DND-41 (cell line): ENCODE measurements at regions not wholly inside any gene's neighbourhood (a gene's known extent, or its start where the extent isn't known, plus 50 kb on each side); places are given as distances from the start of the nearest gene placed in this dataset.

Experiments
- EZH2 ChIP-seq: IDR thresholded peaks from 3 replicates; pipeline ENCODE4 v1.6.1; 2012; ENCODE audit warnings: borderline replicate concordance, low read depth, mild to moderate bottlenecking, moderate library complexity, low read length, inconsistent platforms; ENCODE audit not compliant: severe bottlenecking
- TF ChIP-seq, protein P1 (sequence below): IDR thresholded peaks from 2 replicates; pipeline ENCODE4 v1.5.1; 2012; ENCODE audit warnings: borderline replicate concordance, low read length, moderate library complexity, mild to moderate bottlenecking; ENCODE audit not compliant: poor library complexity, severe bottlenecking; ENCODE audit errors: extremely low read depth

DNA sequence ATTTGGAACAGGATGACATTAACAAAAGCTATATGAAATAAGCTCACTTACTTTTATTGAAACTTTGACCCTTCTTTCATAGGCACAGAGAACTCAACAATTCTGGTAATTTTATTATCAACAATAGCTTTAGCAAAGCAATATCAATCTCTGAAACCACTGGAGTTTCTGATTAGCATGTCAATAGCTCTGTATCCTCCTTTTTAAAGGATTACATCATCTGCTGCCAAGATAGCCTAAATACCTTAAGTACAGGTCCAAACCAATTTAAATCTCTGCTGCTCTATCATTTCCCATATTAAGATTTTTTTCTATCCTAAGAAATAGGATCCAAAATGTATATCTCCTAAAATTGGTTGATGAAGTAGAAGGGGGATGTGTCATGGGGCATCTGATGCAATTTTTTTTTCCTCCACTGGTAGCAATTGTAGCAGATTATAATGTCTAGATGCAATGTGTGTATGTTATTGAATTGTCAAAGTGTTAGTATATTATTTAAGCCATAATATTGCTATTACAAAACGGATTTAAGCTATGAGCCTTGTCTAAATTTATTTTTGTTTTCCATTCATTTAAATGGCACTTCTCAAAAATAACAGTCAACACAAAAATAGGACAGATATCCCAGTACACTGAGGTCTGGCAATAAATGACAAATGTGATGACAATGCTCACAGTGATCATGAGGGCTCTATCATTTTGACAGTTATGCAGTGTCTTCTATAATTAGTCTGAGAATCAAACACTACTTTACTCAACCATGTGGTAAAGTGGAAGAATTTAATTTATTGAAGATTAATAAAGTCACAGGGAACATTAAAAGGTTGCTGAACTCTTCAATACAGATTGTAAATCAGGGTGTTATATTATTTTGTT lies 328.4 kb downstream of the CDH7 start:
- TF ChIP-seq, protein P1, sequence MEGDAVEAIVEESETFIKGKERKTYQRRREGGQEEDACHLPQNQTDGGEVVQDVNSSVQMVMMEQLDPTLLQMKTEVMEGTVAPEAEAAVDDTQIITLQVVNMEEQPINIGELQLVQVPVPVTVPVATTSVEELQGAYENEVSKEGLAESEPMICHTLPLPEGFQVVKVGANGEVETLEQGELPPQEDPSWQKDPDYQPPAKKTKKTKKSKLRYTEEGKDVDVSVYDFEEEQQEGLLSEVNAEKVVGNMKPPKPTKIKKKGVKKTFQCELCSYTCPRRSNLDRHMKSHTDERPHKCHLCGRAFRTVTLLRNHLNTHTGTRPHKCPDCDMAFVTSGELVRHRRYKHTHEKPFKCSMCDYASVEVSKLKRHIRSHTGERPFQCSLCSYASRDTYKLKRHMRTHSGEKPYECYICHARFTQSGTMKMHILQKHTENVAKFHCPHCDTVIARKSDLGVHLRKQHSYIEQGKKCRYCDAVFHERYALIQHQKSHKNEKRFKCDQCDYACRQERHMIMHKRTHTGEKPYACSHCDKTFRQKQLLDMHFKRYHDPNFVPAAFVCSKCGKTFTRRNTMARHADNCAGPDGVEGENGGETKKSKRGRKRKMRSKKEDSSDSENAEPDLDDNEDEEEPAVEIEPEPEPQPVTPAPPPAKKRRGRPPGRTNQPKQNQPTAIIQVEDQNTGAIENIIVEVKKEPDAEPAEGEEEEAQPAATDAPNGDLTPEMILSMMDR, result no peak
- TF ChIP-seq EZH2, result no peak
